22Rv1 (cell line): ENCODE measurements at regions not wholly inside any gene's neighbourhood (a gene's known extent, or its start where the extent isn't known, plus 50 kb on each side); places are given as distances from the start of the nearest gene placed in this dataset.

Source experiments
- CTCF ChIP-seq: fragments of 450-650 bp; IDR thresholded peaks from 2 replicates; pipeline ENCODE4 v1.5.1; 2017; ENCODE audit warnings: mild to moderate bottlenecking
- ZFX ChIP-seq: fragments of 450-650 bp; IDR thresholded peaks from 2 replicates; pipeline ENCODE4 v1.6.1; 2017; ENCODE audit warnings: antibody characterized with exemption, borderline replicate concordance

GRCh38 chr5:158392753-158393152, 533.8 kb upstream of the CLINT1 start:
- TF ChIP-seq CTCF (no peak), ZFX (no peak)
